Renal cortical epithelial cell (primary cell): ENCODE measurements at regions not wholly inside any gene's neighbourhood (a gene's known extent, or its start where the extent isn't known, plus 50 kb on each side); places are given as distances from the start of the nearest gene placed in this dataset.
"Not testable (repeated sequence)": the region's sequence is repeated elsewhere in the genome, so short reads cannot be mapped to it uniquely, and the experiment has no call there.

Experiments used
- DNase-seq: peaks from one replicate; pipeline ENCODE4 v3.0.0-alpha.2; 2011; ENCODE audit warnings: low read depth

- DNase-seq, result peak; percentile 98
Observed at GRCh38 chr6:12348530-12349511, 58.7 kb downstream of the EDN1 start.

- peak; percentile 51 for DNase-seq
Observed at GRCh38 chr6:12350644-12351170, 60.5 kb downstream of the EDN1 start.

GRCh38 chr6:12351672-12352071 lies 61.5 kb downstream of the EDN1 start:
- no peak for DNase-seq

GRCh38 chr6:12353731-12354130 lies 63.6 kb downstream of the EDN1 start:
- DNase-seq, result peak; percentile 72

GRCh38 chr6:12354499-12354898 lies 64.3 kb downstream of the EDN1 start:
- peak; percentile 99 for DNase-seq

GRCh38 chr6:12355354-12355753 lies 65.2 kb downstream of the EDN1 start:
- DNase-seq, result peak; percentile 60

- no peak for DNase-seq
Observed at GRCh38 chr6:12356431-12356830, 66.3 kb downstream of the EDN1 start.

GRCh38 chr6:12356983-12357972 lies 67.1 kb downstream of the EDN1 start:
- DNase-seq, result peak; percentile 68

GRCh38 chr6:12359036-12359435 lies 68.9 kb downstream of the EDN1 start:
- no peak for DNase-seq

GRCh38 chr6:12361042-12361765 lies 71.0 kb downstream of the EDN1 start:
- no peak for DNase-seq

GRCh38 chr6:12363277-12363650 lies 73.1 kb downstream of the EDN1 start:
- not testable (repeated sequence) for DNase-seq

- DNase-seq, result peak; percentile 94
Observed at GRCh38 chr6:12363651-12364381, 73.7 kb downstream of the EDN1 start.

GRCh38 chr6:12364621-12365020 lies 74.5 kb downstream of the EDN1 start:
- DNase-seq, result no peak

- DNase-seq, result no peak
Observed at GRCh38 chr6:12366731-12367130, 76.6 kb downstream of the EDN1 start.

GRCh38 chr6:12367412-12367811 lies 77.3 kb downstream of the EDN1 start:
- DNase-seq, result no peak

GRCh38 chr6:12369355-12369754 lies 79.2 kb downstream of the EDN1 start:
- no peak for DNase-seq

GRCh38 chr6:12369781-12370262 lies 79.7 kb downstream of the EDN1 start:
- DNase-seq, result peak; percentile 62

GRCh38 chr6:12371151-12371550 lies 81.0 kb downstream of the EDN1 start:
- DNase-seq, result peak; percentile 78

GRCh38 chr6:12371641-12372146 lies 81.5 kb downstream of the EDN1 start:
- peak; percentile 97 for DNase-seq

GRCh38 chr6:12379181-12379580 lies 89.0 kb downstream of the EDN1 start:
- DNase-seq, result no peak
